ENCODE measurements at regions not wholly inside any gene's neighbourhood (a gene's known extent, or its start where the extent isn't known, plus 50 kb on each side); places are given as distances from the start of the nearest gene placed in this dataset.

- ChIA-PET CTCF (no interaction called here), POLR2A (ENCODE audit: unreplicated experiment) (no interaction called here)
- Histone ChIP-seq H3K4me1 (ENCODE audit: insufficient read depth, low read length) (no peaks in the 10 kb centered on the region), H3K9ac (ENCODE audit: low read length) (no peak overlapping the region), H3K27ac (ENCODE audit: low read length) (no peak overlapping the region), H3K36me3 (ENCODE audit: low read depth, low read length) (no peaks in the 10 kb centered on the region), H3K79me2 (ENCODE audit: low read length) (no peaks in the 10 kb centered on the region), H4K20me1 (ENCODE audit: low read length) (no peaks in the 10 kb centered on the region), H3K9me3 (ENCODE audit: low read length) (no peaks in the 10 kb centered on the region), H3K4me3 (ENCODE audit: low read length) (no peak overlapping the region), H3F3A (ENCODE audit: low read length, unreplicated experiment) (no peaks in the 10 kb centered on the region), H3K9me2 (replicated peaks; ENCODE audit: low read length) (no peaks in the 10 kb centered on the region), H3K4me2 (ENCODE audit: low read length) (no peak overlapping the region), H3K27me3 (ENCODE audit: low read length) (no peaks in the 10 kb centered on the region), H2AFZ (ENCODE audit: low read length) (no peak overlapping the region)
- TF ChIP-seq EZH2 (IDR thresholded peaks at IDR 0.05; ENCODE audit: low read length, unreplicated experiment), result no peak
- TF ChIP-seq EZH2phosphoT487 (IDR thresholded peaks at IDR 0.05; ENCODE audit: borderline replicate concordance, low read length), result no peak
- TF ChIP-seq, protein P1, sequence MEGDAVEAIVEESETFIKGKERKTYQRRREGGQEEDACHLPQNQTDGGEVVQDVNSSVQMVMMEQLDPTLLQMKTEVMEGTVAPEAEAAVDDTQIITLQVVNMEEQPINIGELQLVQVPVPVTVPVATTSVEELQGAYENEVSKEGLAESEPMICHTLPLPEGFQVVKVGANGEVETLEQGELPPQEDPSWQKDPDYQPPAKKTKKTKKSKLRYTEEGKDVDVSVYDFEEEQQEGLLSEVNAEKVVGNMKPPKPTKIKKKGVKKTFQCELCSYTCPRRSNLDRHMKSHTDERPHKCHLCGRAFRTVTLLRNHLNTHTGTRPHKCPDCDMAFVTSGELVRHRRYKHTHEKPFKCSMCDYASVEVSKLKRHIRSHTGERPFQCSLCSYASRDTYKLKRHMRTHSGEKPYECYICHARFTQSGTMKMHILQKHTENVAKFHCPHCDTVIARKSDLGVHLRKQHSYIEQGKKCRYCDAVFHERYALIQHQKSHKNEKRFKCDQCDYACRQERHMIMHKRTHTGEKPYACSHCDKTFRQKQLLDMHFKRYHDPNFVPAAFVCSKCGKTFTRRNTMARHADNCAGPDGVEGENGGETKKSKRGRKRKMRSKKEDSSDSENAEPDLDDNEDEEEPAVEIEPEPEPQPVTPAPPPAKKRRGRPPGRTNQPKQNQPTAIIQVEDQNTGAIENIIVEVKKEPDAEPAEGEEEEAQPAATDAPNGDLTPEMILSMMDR (conservative IDR thresholded peaks at IDR 0.05; ENCODE audit: low read depth, low read length), result no peak
- ATAC-seq, result no peak
- BruUV-seq (replicated peaks), result no TSS peak
- no peak for DNase-seq
- intact Hi-C loops (cut with micrococcal nuclease), result no loop called here
Measured at GRCh38 chr13:85191996-85192718, 607.1 kb downstream of the SLITRK6 start.

GRCh38 chr13:85186356-85187045 lies 612.7 kb downstream of the SLITRK6 start:
- no TSS peak for BruUV-seq (replicated peaks)
- Histone ChIP-seq H3K9me3 (ENCODE audit: low read length) (no peaks in the 10 kb centered on the region), H3K36me3 (ENCODE audit: low read depth, low read length) (no peaks in the 10 kb centered on the region), H3K4me2 (ENCODE audit: low read length) (no peak overlapping the region), H3F3A (ENCODE audit: low read length, unreplicated experiment) (no peaks in the 10 kb centered on the region), H4K20me1 (ENCODE audit: low read length) (no peaks in the 10 kb centered on the region), H3K9ac (ENCODE audit: low read length) (no peak overlapping the region), H2AFZ (ENCODE audit: low read length) (no peak overlapping the region), H3K4me3 (ENCODE audit: low read length) (no peak overlapping the region), H3K9me2 (replicated peaks; ENCODE audit: low read length) (no peaks in the 10 kb centered on the region), H3K79me2 (ENCODE audit: low read length) (no peaks in the 10 kb centered on the region), H3K27ac (ENCODE audit: low read length) (no peak overlapping the region), H3K27me3 (ENCODE audit: low read length) (no peaks in the 10 kb centered on the region), H3K4me1 (ENCODE audit: insufficient read depth, low read length) (no peaks in the 10 kb centered on the region)
- TF ChIP-seq, protein P1 (conservative IDR thresholded peaks at IDR 0.05; ENCODE audit: low read depth, low read length), result no peak
- TF ChIP-seq EZH2phosphoT487 (IDR thresholded peaks at IDR 0.05; ENCODE audit: borderline replicate concordance, low read length) (no peak), EZH2 (IDR thresholded peaks at IDR 0.05; ENCODE audit: low read length, unreplicated experiment) (no peak)
- ChIA-PET CTCF (no interaction called here), POLR2A (ENCODE audit: unreplicated experiment) (no interaction called here)
- ATAC-seq, result no peak
- DNase-seq, result no peak
- intact Hi-C loops (cut with micrococcal nuclease), result no loop called here

DNA sequence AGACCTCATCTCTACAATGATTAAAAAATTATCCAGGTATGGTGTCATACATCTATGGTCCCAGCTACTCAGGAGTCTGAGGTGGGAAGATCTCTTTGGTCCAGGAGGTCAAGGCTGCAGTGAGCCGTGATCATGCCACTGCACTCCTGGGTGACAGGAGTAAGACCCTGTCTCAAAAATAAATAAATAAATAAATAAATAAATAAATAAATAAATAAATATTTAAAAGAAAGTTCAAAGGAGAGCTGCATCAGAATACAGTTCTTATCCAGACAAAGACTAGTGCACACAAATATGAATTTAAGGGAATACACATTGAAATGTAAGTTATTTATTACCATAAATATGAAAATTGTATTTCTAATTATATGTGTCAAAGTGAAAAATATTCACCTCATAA lies 624.9 kb downstream of the SLITRK6 start:
- Histone ChIP-seq H3K27me3 (ENCODE audit: low read length) (no peaks in the 10 kb centered on the region), H3K4me2 (ENCODE audit: low read length) (no peak overlapping the region), H3K9me2 (replicated peaks; ENCODE audit: low read length) (no peaks in the 10 kb centered on the region), H3K36me3 (ENCODE audit: low read depth, low read length) (no peaks in the 10 kb centered on the region), H3F3A (ENCODE audit: low read length, unreplicated experiment) (no peaks in the 10 kb centered on the region), H3K79me2 (ENCODE audit: low read length) (no peaks in the 10 kb centered on the region), H3K9ac (ENCODE audit: low read length) (no peak overlapping the region), H3K27ac (ENCODE audit: low read length) (no peak overlapping the region), H3K4me1 (ENCODE audit: insufficient read depth, low read length) (no peaks in the 10 kb centered on the region), H3K4me3 (ENCODE audit: low read length) (no peak overlapping the region), H4K20me1 (ENCODE audit: low read length) (no peaks in the 10 kb centered on the region), H2AFZ (ENCODE audit: low read length) (no peak overlapping the region), H3K9me3 (ENCODE audit: low read length) (no peaks in the 10 kb centered on the region)
- BruUV-seq (replicated peaks), result no TSS peak
- TF ChIP-seq EZH2phosphoT487 (IDR thresholded peaks at IDR 0.05; ENCODE audit: borderline replicate concordance, low read length) (no peak), EZH2 (IDR thresholded peaks at IDR 0.05; ENCODE audit: low read length, unreplicated experiment) (no peak)
- TF ChIP-seq, protein P1 (conservative IDR thresholded peaks at IDR 0.05; ENCODE audit: low read depth, low read length), result no peak
- CTCF ChIA-PET, result no interaction called here
- POLR2A ChIA-PET (ENCODE audit: unreplicated experiment), result no interaction called here
- ATAC-seq, result no peak
- DNase-seq, result no peak
- intact Hi-C loops (cut with micrococcal nuclease), result no loop called here
